Fibroblast of villous mesenchyme (primary cell): ENCODE measurements at regions not wholly inside any gene's neighbourhood (a gene's known extent, or its start where the extent isn't known, plus 50 kb on each side); places are given as distances from the start of the nearest gene placed in this dataset.
"Not testable (repeated sequence)": the region's sequence is repeated elsewhere in the genome, so short reads cannot be mapped to it uniquely, and the experiment has no call there.

Experiments
- DNase-seq: peaks from one replicate; pipeline ENCODE4 v3.0.0-alpha.2; 2010; ENCODE audit warnings: low read depth
- H3K4me3 ChIP-seq: 2 replicates; pipeline ENCODE4 v1.5.1; 2011; ENCODE audit warnings: low read depth, mild to moderate bottlenecking, low read length
- CTCF ChIP-seq: IDR thresholded peaks from 2 replicates; pipeline ENCODE4 v1.5.1; 2012; ENCODE audit warnings: low read depth, mild to moderate bottlenecking, low read length; ENCODE audit not compliant: insufficient read depth

DNA sequence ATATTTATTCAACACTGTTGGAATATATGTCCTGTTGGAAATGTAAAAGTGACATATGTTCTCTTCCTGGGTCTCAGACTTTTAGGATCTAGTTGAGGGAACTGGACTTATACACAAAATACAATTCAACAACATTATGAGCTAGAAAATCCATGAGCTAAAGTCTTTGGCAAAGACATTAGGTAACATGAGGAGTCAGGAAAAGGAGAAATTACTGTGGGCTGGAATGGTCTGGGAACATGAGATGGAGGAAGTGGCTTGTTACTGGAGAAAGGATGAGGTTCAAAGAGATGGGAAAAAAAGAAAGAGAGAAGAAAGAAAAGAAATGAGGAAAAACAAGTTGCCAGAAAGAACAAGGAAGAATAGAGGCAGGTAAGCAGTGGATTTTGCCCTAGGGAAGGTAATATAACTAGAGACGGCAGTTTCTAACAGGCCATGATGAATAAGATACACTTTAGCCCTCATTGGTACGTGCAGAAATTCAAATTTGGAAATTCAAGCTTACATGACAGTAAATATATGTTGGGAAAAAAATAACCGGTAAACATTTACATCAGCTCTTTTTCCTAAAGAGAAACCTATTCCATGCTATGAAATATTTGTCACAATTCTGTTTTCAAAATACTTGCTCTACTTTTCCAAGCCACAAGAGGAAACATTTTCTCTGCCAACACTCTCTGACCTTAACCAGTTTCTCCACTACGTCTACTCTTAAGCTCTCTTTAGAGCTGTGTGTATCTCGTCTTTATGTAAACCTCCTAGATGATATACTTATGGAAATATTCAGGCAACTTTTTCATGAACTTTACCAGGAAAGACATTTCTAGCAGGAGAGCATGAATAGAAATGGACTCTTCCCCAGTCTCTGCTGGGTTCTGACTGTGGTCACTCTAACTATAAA is 268.8 kb upstream of the BTG1 start:
- peak; percentile 51 for DNase-seq
- H3K4me3 ChIP-seq: no peak overlapping the region
- TF ChIP-seq CTCF: no peak

GRCh38 chr12:92413286-92413685 is 267.6 kb upstream of the BTG1 start:
- no peak for DNase-seq
- TF ChIP-seq CTCF: no peak
- no peak overlapping the region for H3K4me3 ChIP-seq

- no peak overlapping the region for H3K4me3 ChIP-seq
- no peak for TF ChIP-seq CTCF
- no peak for DNase-seq
Observed at GRCh38 chr12:92412856-92413255, 267.2 kb upstream of the BTG1 start.

- no peak for DNase-seq
- no peak for TF ChIP-seq CTCF
- no peak overlapping the region for H3K4me3 ChIP-seq
Observed at GRCh38 chr12:92411687-92412086, 266.0 kb upstream of the BTG1 start.

DNA sequence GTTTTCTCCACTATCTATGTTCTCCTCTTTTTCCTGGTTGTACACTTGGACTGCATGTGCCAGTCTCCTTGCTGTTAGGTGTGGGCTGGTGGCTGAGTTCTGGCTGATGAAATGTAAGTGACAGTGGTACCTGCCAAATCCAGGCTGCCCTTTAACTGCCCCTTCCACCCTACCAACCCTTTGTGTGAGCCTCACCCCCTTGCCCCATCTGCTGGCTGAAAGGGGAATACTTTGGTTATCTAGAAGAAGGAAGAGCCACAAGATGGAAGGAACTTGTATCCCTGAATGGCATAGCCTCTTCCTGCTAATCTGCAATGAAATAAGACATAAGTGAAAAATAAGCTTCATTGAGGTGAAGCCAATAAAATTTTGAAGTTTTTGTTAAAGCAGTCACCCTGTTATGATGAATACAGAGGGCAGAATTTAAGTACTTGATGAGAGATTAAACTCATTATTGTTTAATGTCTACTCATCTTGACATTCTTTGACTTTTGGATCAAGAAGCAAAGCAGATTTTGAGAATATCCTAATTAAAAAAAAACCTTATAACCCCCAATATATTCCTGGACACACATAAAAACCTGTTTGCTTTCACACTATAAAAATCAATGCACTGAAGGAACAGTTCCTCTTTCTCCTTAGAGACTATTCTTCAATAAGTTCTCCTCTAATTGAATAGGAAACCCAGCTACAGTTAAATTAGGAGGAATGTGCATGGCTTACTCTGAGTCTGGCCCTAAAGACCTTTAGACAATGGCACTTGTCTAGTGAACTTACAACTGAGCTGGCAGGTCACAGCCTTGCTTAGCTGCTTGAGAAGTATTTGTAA is 262.6 kb upstream of the BTG1 start:
- peak; percentile 60 for TF ChIP-seq CTCF
- no peak overlapping the region for H3K4me3 ChIP-seq
- peak; percentile 21 for DNase-seq

GRCh38 chr12:92406404-92407070 is 260.9 kb upstream of the BTG1 start:
- DNase-seq: not testable (repeated sequence)

GRCh38 chr12:92405801-92406251 is 260.2 kb upstream of the BTG1 start:
- H3K4me3 ChIP-seq, DNase-seq: not testable (repeated sequence)

More at GRCh38 chr12:92406404-92407070, 260.9 kb upstream of the BTG1 start:
- H3K4me3 ChIP-seq: not testable (repeated sequence)
